ENCODE measurements at regions not wholly inside any gene's neighbourhood (a gene's known extent, or its start where the extent isn't known, plus 50 kb on each side); places are given as distances from the start of the nearest gene placed in this dataset.

DNA sequence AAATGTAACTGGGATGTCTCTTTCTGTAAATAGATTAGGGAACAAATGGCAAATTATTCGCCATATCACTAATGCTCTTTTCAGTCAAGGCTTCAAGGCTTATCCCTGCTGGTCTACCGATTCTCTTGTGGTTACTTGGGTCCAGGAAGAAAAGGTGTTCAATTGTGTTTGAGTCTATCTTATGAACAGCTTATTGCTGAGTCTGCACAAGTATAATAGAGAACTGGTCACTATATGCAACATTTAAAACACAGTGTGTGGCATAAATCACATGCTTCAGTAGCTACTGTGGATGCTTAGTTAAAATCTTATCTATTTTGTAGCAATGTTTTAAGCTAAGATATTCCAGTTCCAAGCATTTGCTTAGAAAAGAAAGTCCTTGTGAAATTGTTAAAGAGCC is 274.2 kb upstream of the FAM174A start:
- TF ChIP-seq, protein P1, sequence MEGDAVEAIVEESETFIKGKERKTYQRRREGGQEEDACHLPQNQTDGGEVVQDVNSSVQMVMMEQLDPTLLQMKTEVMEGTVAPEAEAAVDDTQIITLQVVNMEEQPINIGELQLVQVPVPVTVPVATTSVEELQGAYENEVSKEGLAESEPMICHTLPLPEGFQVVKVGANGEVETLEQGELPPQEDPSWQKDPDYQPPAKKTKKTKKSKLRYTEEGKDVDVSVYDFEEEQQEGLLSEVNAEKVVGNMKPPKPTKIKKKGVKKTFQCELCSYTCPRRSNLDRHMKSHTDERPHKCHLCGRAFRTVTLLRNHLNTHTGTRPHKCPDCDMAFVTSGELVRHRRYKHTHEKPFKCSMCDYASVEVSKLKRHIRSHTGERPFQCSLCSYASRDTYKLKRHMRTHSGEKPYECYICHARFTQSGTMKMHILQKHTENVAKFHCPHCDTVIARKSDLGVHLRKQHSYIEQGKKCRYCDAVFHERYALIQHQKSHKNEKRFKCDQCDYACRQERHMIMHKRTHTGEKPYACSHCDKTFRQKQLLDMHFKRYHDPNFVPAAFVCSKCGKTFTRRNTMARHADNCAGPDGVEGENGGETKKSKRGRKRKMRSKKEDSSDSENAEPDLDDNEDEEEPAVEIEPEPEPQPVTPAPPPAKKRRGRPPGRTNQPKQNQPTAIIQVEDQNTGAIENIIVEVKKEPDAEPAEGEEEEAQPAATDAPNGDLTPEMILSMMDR (IDR thresholded peaks at IDR 0.05; ENCODE audit: low read length), result no peak
- TF ChIP-seq EZH2 (optimal IDR thresholded peaks at IDR 0.05; ENCODE audit: low read depth, low read length), result no peak

Measured in MM.1S (cell line).